SK-N-MC (cell line): ENCODE measurements at regions not wholly inside any gene's neighbourhood (a gene's known extent, or its start where the extent isn't known, plus 50 kb on each side); places are given as distances from the start of the nearest gene placed in this dataset.

ENCODE experiments used
- EZH2 ChIP-seq: fragments of 200-600 bp; sonication (generic); IDR thresholded peaks from one replicate; pipeline ENCODE4 v1.6.1; 2017; ENCODE audit warnings: antibody characterized with exemption
- FOXP2 ChIP-seq: optimal IDR thresholded peaks from 2 replicates; pipeline ENCODE3; 2011; ENCODE audit warnings: mild to moderate bottlenecking, moderate library complexity; ENCODE audit not compliant: insufficient read depth; ENCODE audit errors: extremely low read length, control extremely low read depth
- POLR2AphosphoS5 ChIP-seq: IDR thresholded peaks from 2 replicates; pipeline ENCODE4 v1.6.1; 2012; ENCODE audit warnings: mild to moderate bottlenecking, low read depth, low read length, borderline replicate concordance

- TF ChIP-seq EZH2 (no peak), POLR2AphosphoS5 (no peak), FOXP2 (no peak)
Observed at GRCh38 chr15:69997161-69997485, 100.6 kb downstream of the TLE3 start.
